Mesothelial cell of epicardium (in vitro differentiated cells): ENCODE measurements at regions not wholly inside any gene's neighbourhood (a gene's known extent, or its start where the extent isn't known, plus 50 kb on each side); places are given as distances from the start of the nearest gene placed in this dataset.

Experiments
- DNase-seq, 2 experiments: peaks; one replicate each; pipeline ENCODE4 v3.0.0; 2021; ENCODE audit warnings: low spot score in 2 of 2; ENCODE audit not compliant: unreplicated experiment in 2 of 2
- H3K27ac Mint-ChIP-seq: 2 replicates; pipeline ENCODE4 v1.8.0; 2021; ENCODE audit warnings: mixed read lengths
- H3K27me3 Mint-ChIP-seq: 2 replicates; pipeline ENCODE4 v1.8.0; 2021; ENCODE audit warnings: low read depth, mixed read lengths
- H3K36me3 Mint-ChIP-seq: 2 replicates; pipeline ENCODE4 v1.8.0; 2021; ENCODE audit warnings: mixed read lengths
- H3K4me1 Mint-ChIP-seq: 2 replicates; pipeline ENCODE4 v1.8.0; 2021; ENCODE audit warnings: mixed read lengths
- H3K4me3 Mint-ChIP-seq: 2 replicates; pipeline ENCODE4 v1.8.0; 2021; ENCODE audit warnings: mild to moderate bottlenecking, moderate library complexity, mixed read lengths
- H3K9me3 Mint-ChIP-seq: 2 replicates; pipeline ENCODE4 v1.8.0; 2021; ENCODE audit warnings: mixed read lengths
- TF ChIP-seq, protein P1 (sequence below): fragments of 200-600 bp; sonication (generic); IDR thresholded peaks from one replicate; pipeline ENCODE4 v1.5.0; 2021; ENCODE audit warnings: antibody characterized with exemption; ENCODE audit not compliant: unreplicated experiment

DNA sequence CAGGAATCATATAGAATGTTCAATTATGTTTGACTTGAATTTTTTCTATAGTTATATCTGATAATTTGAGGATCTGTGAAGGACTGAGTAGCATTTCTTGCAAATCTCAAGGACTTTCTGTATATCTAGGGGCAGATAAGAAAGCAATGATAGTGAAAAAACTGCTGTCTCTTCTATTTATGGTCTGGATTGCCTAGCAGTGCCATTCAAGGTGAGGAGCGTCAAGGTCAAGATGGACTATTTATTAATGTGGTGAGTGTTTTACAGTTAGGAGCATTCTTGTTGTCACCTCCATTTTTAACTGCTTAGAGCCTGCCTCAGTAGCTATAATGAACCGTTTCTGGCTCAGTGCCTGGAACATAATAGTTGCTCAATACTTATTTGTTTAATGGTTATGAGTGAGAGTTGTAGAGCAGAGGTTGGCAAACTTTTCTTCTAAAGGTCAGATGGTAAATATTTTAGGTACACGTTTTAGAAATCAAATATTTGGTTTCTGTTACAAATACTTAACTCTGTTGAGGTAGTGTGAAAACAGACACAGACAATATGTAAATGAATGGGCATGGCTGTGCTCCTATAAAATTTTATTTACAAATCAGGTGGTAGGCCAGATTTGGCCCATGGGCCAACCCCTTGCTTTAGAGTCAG is 523.2 kb upstream of the IGFBP7 start:
- TF ChIP-seq, protein P1, sequence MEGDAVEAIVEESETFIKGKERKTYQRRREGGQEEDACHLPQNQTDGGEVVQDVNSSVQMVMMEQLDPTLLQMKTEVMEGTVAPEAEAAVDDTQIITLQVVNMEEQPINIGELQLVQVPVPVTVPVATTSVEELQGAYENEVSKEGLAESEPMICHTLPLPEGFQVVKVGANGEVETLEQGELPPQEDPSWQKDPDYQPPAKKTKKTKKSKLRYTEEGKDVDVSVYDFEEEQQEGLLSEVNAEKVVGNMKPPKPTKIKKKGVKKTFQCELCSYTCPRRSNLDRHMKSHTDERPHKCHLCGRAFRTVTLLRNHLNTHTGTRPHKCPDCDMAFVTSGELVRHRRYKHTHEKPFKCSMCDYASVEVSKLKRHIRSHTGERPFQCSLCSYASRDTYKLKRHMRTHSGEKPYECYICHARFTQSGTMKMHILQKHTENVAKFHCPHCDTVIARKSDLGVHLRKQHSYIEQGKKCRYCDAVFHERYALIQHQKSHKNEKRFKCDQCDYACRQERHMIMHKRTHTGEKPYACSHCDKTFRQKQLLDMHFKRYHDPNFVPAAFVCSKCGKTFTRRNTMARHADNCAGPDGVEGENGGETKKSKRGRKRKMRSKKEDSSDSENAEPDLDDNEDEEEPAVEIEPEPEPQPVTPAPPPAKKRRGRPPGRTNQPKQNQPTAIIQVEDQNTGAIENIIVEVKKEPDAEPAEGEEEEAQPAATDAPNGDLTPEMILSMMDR, result no peak
- Mint-ChIP-seq H3K4me1 (no peaks in the 10 kb centered on the region), H3K36me3 (no peaks in the 10 kb centered on the region), H3K9me3 (no peaks in the 10 kb centered on the region), H3K4me3 (no peak overlapping the region), H3K27me3 (no peaks in the 10 kb centered on the region), H3K27ac (no peak overlapping the region)
- DNase-seq, result no peak

DNA sequence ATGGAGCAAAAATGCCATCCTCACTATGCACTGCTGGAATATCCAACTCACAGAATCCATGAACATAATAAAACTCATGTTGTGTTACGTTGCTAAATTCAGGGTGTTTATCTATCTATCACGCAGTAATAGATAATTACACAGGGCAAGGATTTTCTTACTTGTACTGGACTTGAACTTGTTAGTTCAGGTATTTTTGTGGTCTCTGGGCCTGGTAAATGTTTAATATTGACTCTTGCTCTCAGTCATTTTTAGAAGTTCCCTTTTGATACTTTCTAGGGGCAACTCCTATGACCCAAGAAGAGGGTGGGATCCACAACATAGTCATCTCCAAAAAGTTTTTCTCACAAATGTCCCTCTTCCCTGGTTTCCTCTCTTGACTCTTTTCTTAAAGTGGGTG is 522.4 kb upstream of the IGFBP7 start:
- H3K4me1 Mint-ChIP-seq, result no peaks in the 10 kb centered on the region
- H3K27me3 Mint-ChIP-seq, result no peaks in the 10 kb centered on the region
- DNase-seq, result no peak
- H3K4me3 Mint-ChIP-seq, result no peak overlapping the region
- no peaks in the 10 kb centered on the region for H3K36me3 Mint-ChIP-seq
- H3K9me3 Mint-ChIP-seq, result no peaks in the 10 kb centered on the region
- TF ChIP-seq, protein P1, result no peak
- no peak overlapping the region for H3K27ac Mint-ChIP-seq

DNA sequence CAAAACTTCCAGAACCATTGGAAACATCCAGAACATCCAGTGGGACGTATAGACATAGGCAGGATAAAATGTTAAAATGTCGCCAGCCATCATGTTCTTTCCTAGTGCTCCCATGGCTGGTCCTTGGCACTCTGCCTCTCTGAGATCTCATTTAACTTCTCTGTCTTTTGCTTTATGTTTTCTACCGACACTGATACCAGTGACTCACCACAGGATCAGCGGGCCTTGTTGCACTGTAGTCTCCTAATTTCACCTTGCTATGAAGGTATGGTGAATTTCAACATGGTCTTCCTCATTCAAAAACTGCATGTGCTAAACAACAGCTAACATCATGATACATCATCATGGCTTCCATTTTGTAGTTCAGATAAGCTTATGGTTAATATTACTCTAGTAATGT is 521.0 kb upstream of the IGFBP7 start:
- DNase-seq, result no peak
- Mint-ChIP-seq H3K4me1 (no peaks in the 10 kb centered on the region), H3K27ac (no peak overlapping the region), H3K9me3 (no peaks in the 10 kb centered on the region), H3K27me3 (no peaks in the 10 kb centered on the region), H3K4me3 (no peak overlapping the region), H3K36me3 (no peaks in the 10 kb centered on the region)
- TF ChIP-seq, protein P1, result no peak

DNA sequence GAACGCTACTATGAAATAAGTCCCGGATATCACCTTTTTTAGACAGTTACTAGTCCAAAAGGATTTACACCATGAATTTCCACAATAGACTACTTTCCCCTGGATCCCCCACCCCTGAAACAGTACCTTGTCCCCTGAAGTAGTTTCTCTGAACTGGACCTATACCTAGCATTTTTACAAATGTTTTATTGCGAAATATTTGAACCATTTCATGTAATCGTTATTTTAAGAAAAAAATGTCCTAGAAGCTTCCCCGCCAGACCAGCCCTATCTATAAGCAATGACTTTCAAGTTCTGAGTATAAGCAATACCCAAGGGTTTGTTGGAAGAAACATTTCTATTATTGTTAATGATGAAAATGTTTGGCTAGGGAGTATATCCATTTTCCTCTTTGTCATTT is 517.8 kb upstream of the IGFBP7 start:
- Mint-ChIP-seq H3K27ac (no peak overlapping the region), H3K4me1 (no peaks in the 10 kb centered on the region), H3K9me3 (peaks cover 19% of the 10 kb centered on the region), H3K36me3 (peaks cover 7% of the 10 kb centered on the region), H3K27me3 (no peaks in the 10 kb centered on the region), H3K4me3 (no peak overlapping the region)
- TF ChIP-seq, protein P1, result no peak
- DNase-seq, result no peak

DNA sequence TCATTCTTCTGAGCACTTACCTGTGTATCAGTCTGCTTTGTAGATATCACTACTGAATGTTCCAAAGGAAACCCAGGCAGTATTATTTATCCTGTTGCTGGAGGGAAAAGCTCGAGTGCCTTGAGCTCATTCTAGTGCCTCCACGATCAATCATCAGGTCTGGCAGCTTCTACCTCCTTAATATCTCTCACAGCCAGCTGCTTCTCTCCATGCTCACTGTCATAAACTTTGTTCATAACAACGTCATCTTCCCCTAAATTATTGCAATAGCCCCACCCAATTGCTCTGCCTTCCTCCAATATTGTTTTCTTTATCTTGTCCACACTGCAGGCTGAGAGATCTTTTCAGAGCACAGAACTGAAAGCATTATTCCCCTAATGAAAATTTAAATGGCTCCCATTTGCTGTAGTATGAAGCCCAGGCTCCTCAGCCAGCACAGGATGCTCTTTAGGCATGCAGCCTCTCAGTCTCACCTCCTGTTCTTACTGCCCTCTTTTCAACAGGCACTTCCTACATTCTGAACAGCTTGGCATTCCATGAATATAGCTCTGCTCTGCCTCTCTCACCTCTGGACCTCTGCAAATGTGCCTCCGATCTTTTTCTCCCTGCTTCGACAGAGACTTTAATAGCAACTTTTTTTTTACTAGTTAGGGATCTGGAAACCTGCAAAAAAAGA is 504.2 kb upstream of the IGFBP7 start:
- H3K36me3 Mint-ChIP-seq, result peaks cover 2% of the 10 kb centered on the region
- TF ChIP-seq, protein P1, result no peak
- no peak for DNase-seq

More for the DNA sequence above, 504.2 kb upstream of the IGFBP7 start:
- Mint-ChIP-seq H3K4me1 (peaks cover 10% of the 10 kb centered on the region), H3K9me3 (no peaks in the 10 kb centered on the region), H3K4me3 (no peak overlapping the region), H3K27ac (peak overlapping the region; percentile 0), H3K27me3 (no peaks in the 10 kb centered on the region)
